Activated CD4-positive, alpha-beta memory T cell treated with anti-CD3 and anti-CD28 coated beads for 36 hours (primary cell): ENCODE measurements at regions not wholly inside any gene's neighbourhood (a gene's known extent, or its start where the extent isn't known, plus 50 kb on each side); places are given as distances from the start of the nearest gene placed in this dataset.

ENCODE experiments used
- CTCF ChIA-PET: fragments of 350-600 bp; sonication (Branson Sonifier 250); formaldehyde crosslinking; loops from one replicate; lab custom pipeline; 2021; ENCODE audit warnings: antibody characterized with exemption, inconsistent platforms; lab: Charles Lee
- POLR2A ChIA-PET: fragments of 350-600 bp; sonication (Branson Sonifier 250); formaldehyde crosslinking; loops from one replicate; lab custom pipeline; 2021; ENCODE audit warnings: antibody characterized with exemption; lab: Charles Lee
- DNase-seq: peaks from one replicate; pipeline ENCODE4 v3.0.0-alpha.2; 2020
- H3K27ac Mint-ChIP-seq: one replicate; pipeline ENCODE4 v1.8.0; 2021; ENCODE audit warnings: mixed read lengths
- H3K27me3 Mint-ChIP-seq: one replicate; pipeline ENCODE4 v1.8.0; 2021; ENCODE audit warnings: mixed read lengths
- H3K36me3 Mint-ChIP-seq: one replicate; pipeline ENCODE4 v1.8.0; 2021; ENCODE audit warnings: mixed read lengths
- H3K4me1 Mint-ChIP-seq: one replicate; pipeline ENCODE4 v1.8.0; 2021; ENCODE audit warnings: low read depth, mixed read lengths
- H3K4me3 Mint-ChIP-seq: one replicate; pipeline ENCODE4 v1.8.0; 2021; ENCODE audit warnings: mild to moderate bottlenecking, mixed read lengths
- H3K9me3 Mint-ChIP-seq: one replicate; pipeline ENCODE4 v1.8.0; 2021; ENCODE audit warnings: mixed read lengths
- intact Hi-C: fragments of 100-400 bp; cut with micrococcal nuclease; formaldehyde crosslinking; loops from one replicate; pipeline ENCODE4 v1.15.1; 2023

GRCh38 chr4:11931266-11931820, 502.6 kb upstream of the HS3ST1 start:
- POLR2A ChIA-PET: no interaction called here
- H3K4me3 Mint-ChIP-seq: no peak overlapping the region

GRCh38 chr4:11929080-11929479, 500.4 kb upstream of the HS3ST1 start:
- no peak for DNase-seq
- no peaks in the 10 kb centered on the region for H3K27me3 Mint-ChIP-seq
- no peaks in the 10 kb centered on the region for H3K36me3 Mint-ChIP-seq
- intact Hi-C loops: no loop called here
- H3K27ac Mint-ChIP-seq: no peak overlapping the region
- no peak overlapping the region for H3K4me3 Mint-ChIP-seq
- peaks cover 5% of the 10 kb centered on the region for H3K9me3 Mint-ChIP-seq
- POLR2A ChIA-PET: no interaction called here
- CTCF ChIA-PET: no interaction called here
- H3K4me1 Mint-ChIP-seq: no peaks in the 10 kb centered on the region

More at GRCh38 chr4:11931266-11931820, 502.6 kb upstream of the HS3ST1 start:
- no peak for DNase-seq
- CTCF ChIA-PET: no interaction called here
- Mint-ChIP-seq H3K27ac (no peak overlapping the region), H3K4me1 (no peaks in the 10 kb centered on the region), H3K27me3 (no peaks in the 10 kb centered on the region), H3K9me3 (peaks cover 3% of the 10 kb centered on the region), H3K36me3 (no peaks in the 10 kb centered on the region)
- intact Hi-C loops: no loop called here

GRCh38 chr4:11919316-11919715, 490.6 kb upstream of the HS3ST1 start:
- Mint-ChIP-seq H3K9me3 (peaks cover 2% of the 10 kb centered on the region), H3K4me3 (no peak overlapping the region), H3K36me3 (no peaks in the 10 kb centered on the region), H3K4me1 (no peaks in the 10 kb centered on the region), H3K27ac (no peak overlapping the region), H3K27me3 (no peaks in the 10 kb centered on the region)
- ChIA-PET POLR2A (no interaction called here), CTCF (no interaction called here)
- intact Hi-C loops: no loop called here
- DNase-seq: no peak

- CTCF ChIA-PET: no interaction called here
- no peak for DNase-seq
- no peaks in the 10 kb centered on the region for H3K36me3 Mint-ChIP-seq
- H3K27me3 Mint-ChIP-seq: no peaks in the 10 kb centered on the region
- intact Hi-C loops: no loop called here
- H3K9me3 Mint-ChIP-seq: no peaks in the 10 kb centered on the region
- no peaks in the 10 kb centered on the region for H3K4me1 Mint-ChIP-seq
- H3K4me3 Mint-ChIP-seq: no peak overlapping the region
- POLR2A ChIA-PET: no interaction called here
- no peak overlapping the region for H3K27ac Mint-ChIP-seq
Observed at GRCh38 chr4:11914406-11914805, 485.7 kb upstream of the HS3ST1 start.

- POLR2A ChIA-PET: no interaction called here
- H3K4me3 Mint-ChIP-seq: no peak overlapping the region
- no peaks in the 10 kb centered on the region for H3K9me3 Mint-ChIP-seq
- CTCF ChIA-PET: no interaction called here
- H3K27me3 Mint-ChIP-seq: no peaks in the 10 kb centered on the region
- no peak overlapping the region for H3K27ac Mint-ChIP-seq
- no peaks in the 10 kb centered on the region for H3K4me1 Mint-ChIP-seq
- H3K36me3 Mint-ChIP-seq: no peaks in the 10 kb centered on the region
- intact Hi-C loops: no loop called here
- no peak for DNase-seq
Observed at GRCh38 chr4:11912886-11913285, 484.2 kb upstream of the HS3ST1 start.

GRCh38 chr4:11910812-11911211, 482.1 kb upstream of the HS3ST1 start:
- no peaks in the 10 kb centered on the region for H3K27me3 Mint-ChIP-seq
- H3K9me3 Mint-ChIP-seq: no peaks in the 10 kb centered on the region
- ChIA-PET CTCF (no interaction called here), POLR2A (no interaction called here)
- no peak overlapping the region for H3K4me3 Mint-ChIP-seq
- DNase-seq: no peak
- intact Hi-C loops: no loop called here
- no peaks in the 10 kb centered on the region for H3K4me1 Mint-ChIP-seq
- no peak overlapping the region for H3K27ac Mint-ChIP-seq
- no peaks in the 10 kb centered on the region for H3K36me3 Mint-ChIP-seq

GRCh38 chr4:11908712-11909111, 480.0 kb upstream of the HS3ST1 start:
- Mint-ChIP-seq H3K27me3 (no peaks in the 10 kb centered on the region), H3K4me3 (no peak overlapping the region), H3K4me1 (no peaks in the 10 kb centered on the region), H3K27ac (no peak overlapping the region), H3K36me3 (no peaks in the 10 kb centered on the region), H3K9me3 (no peaks in the 10 kb centered on the region)
- intact Hi-C loops: no loop called here
- ChIA-PET CTCF (no interaction called here), POLR2A (no interaction called here)
- DNase-seq: no peak

GRCh38 chr4:11908205-11908604, 479.5 kb upstream of the HS3ST1 start:
- H3K4me3 Mint-ChIP-seq: no peak overlapping the region
- intact Hi-C loops: no loop called here
- no peaks in the 10 kb centered on the region for H3K4me1 Mint-ChIP-seq
- DNase-seq: no peak
- no peak overlapping the region for H3K27ac Mint-ChIP-seq
- H3K9me3 Mint-ChIP-seq: no peaks in the 10 kb centered on the region
- ChIA-PET CTCF (no interaction called here), POLR2A (no interaction called here)
- no peaks in the 10 kb centered on the region for H3K36me3 Mint-ChIP-seq
- H3K27me3 Mint-ChIP-seq: no peaks in the 10 kb centered on the region

GRCh38 chr4:11904846-11905739, 476.4 kb upstream of the HS3ST1 start:
- POLR2A ChIA-PET: no interaction called here
- CTCF ChIA-PET: no interaction called here

GRCh38 chr4:11904117-11904535, 475.4 kb upstream of the HS3ST1 start:
- no peaks in the 10 kb centered on the region for H3K4me1 Mint-ChIP-seq
- POLR2A ChIA-PET: no interaction called here
- H3K9me3 Mint-ChIP-seq: no peaks in the 10 kb centered on the region
- DNase-seq: no peak
- H3K27me3 Mint-ChIP-seq: no peaks in the 10 kb centered on the region
- no peak overlapping the region for H3K4me3 Mint-ChIP-seq
- H3K27ac Mint-ChIP-seq: no peak overlapping the region
- H3K36me3 Mint-ChIP-seq: no peaks in the 10 kb centered on the region
- intact Hi-C loops: no loop called here
- CTCF ChIA-PET: no interaction called here

More at GRCh38 chr4:11904846-11905739, 476.4 kb upstream of the HS3ST1 start:
- no peaks in the 10 kb centered on the region for H3K4me1 Mint-ChIP-seq
- H3K9me3 Mint-ChIP-seq: no peaks in the 10 kb centered on the region
- no peaks in the 10 kb centered on the region for H3K27me3 Mint-ChIP-seq
- H3K27ac Mint-ChIP-seq: no peak overlapping the region
- no peaks in the 10 kb centered on the region for H3K36me3 Mint-ChIP-seq
- intact Hi-C loops: no loop called here
- no peak for DNase-seq
- no peak overlapping the region for H3K4me3 Mint-ChIP-seq

GRCh38 chr4:11901089-11901488, 472.4 kb upstream of the HS3ST1 start:
- Mint-ChIP-seq H3K27me3 (no peaks in the 10 kb centered on the region), H3K4me3 (no peak overlapping the region), H3K27ac (no peak overlapping the region)

GRCh38 chr4:11900359-11900758, 471.7 kb upstream of the HS3ST1 start:
- H3K4me3 Mint-ChIP-seq: no peak overlapping the region
- ChIA-PET CTCF (no interaction called here), POLR2A (no interaction called here)
- intact Hi-C loops: no loop called here
- H3K36me3 Mint-ChIP-seq: no peaks in the 10 kb centered on the region
- DNase-seq: no peak
- no peaks in the 10 kb centered on the region for H3K27me3 Mint-ChIP-seq
- no peak overlapping the region for H3K27ac Mint-ChIP-seq
- no peaks in the 10 kb centered on the region for H3K4me1 Mint-ChIP-seq
- H3K9me3 Mint-ChIP-seq: peaks cover 7% of the 10 kb centered on the region

More at GRCh38 chr4:11901089-11901488, 472.4 kb upstream of the HS3ST1 start:
- Mint-ChIP-seq H3K36me3 (no peaks in the 10 kb centered on the region), H3K9me3 (peaks cover 7% of the 10 kb centered on the region), H3K4me1 (no peaks in the 10 kb centered on the region)
- intact Hi-C loops: no loop called here
- no peak for DNase-seq
- CTCF ChIA-PET: no interaction called here
- POLR2A ChIA-PET: interaction anchor here (0.5 kb wide), 1 partner anchor 100 kb away, joined by 3 read pairs; no protein-coding TSS in a partner anchor

GRCh38 chr4:11898796-11899195, 470.1 kb upstream of the HS3ST1 start:
- CTCF ChIA-PET: no interaction called here
- intact Hi-C loops: no loop called here
- POLR2A ChIA-PET: no interaction called here
- H3K4me1 Mint-ChIP-seq: no peaks in the 10 kb centered on the region
- H3K36me3 Mint-ChIP-seq: no peaks in the 10 kb centered on the region
- H3K4me3 Mint-ChIP-seq: no peak overlapping the region
- no peak overlapping the region for H3K27ac Mint-ChIP-seq
- DNase-seq: no peak
- H3K9me3 Mint-ChIP-seq: peaks cover 7% of the 10 kb centered on the region
- H3K27me3 Mint-ChIP-seq: no peaks in the 10 kb centered on the region
